HG03565 (cell line): ENCODE measurements at regions not wholly inside any gene's neighbourhood (a gene's known extent, or its start where the extent isn't known, plus 50 kb on each side); places are given as distances from the start of the nearest gene placed in this dataset.
A peak's percentile ranks its signal among the peaks of the same experiment; 100 is the strongest.
"Not testable (repeated sequence)": the region's sequence is repeated elsewhere in the genome, so short reads cannot be mapped to it uniquely, and the experiment has no call there.

Experiments
- ATAC-seq: cut with Tn5 transposase; IDR thresholded peaks from one replicate; pipeline ENCODE4 v1.9.1; 2021; ENCODE audit warnings: mild to moderate bottlenecking, moderate library complexity; ENCODE audit not compliant: unreplicated experiment

GRCh38 chr1:222470252-222470805 is 77.6 kb downstream of the HHIPL2 start:
- not testable (repeated sequence) for ATAC-seq

DNA sequence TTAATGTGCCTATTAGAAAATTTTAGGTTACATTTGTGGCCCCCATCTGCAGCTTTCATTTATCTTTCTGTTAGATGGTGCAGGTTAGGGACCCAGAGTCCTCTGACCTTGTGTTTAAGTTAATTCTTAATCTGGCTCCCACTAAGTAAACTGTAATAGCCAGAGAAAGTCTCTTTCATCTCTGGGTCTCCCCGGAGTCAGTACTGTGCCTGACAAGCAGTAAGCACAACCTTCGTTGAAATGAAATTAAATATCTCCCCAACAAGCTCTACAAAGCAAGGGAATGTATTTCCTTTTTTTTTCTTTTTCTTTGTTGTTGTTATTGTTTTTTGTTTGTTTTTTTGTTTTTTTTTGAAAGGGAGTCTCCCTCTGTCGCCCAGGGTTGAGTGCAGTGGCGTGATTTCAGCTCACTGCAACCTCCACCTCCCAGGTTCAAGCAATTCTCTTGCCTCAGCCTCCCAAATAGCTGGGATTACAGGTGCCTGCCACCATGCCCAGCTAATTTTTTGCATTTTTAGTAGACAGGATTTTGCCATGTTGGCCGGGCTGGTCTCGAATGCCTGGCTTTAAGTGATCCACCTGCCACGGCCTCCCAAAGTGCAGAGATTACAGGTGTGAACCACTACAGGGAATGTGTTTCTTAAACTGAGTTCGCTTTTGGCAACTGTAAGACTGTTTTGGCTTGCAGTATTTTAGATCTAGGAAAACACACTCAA is 81.6 kb downstream of the HHIPL2 start:
- ATAC-seq, result no peak

DNA sequence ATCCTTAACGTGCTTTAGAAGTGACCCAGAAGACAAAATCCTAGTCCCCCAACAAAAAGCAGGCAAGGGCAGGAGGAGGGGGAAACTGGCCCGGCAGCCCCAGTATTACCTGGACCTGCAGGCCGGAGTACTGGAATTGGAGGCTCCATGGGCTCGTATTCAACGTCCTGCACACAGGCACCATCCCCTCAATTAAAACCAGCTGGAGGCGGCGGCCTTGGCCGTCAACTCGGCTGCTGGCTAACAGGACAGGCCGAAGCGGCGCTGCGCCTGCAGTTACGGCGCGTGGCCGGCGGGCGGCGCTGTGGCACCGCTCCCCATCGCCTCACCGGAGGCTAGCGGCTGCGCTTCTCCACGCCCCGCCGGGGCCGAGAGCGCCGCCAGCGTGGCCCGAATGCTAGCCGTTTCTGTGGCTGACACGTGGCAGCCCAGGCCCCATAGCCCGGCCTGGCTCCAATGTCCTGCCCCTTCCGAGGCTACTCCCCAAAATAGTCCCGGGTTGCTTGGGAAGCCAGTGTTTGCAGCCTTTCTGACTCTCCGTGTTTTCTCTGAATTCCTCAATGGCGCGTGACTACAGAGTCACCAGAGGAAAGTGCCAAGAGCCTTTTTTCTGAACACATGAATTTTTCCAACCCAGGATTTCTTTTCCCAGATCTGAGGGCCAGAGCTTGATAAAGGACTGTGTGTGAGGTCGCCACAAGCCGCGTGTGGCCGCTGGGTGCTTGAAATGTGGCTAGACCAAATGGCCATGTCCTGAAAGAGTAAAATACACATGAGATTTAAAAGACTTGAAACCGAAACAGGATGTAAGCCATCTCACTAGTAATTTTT is 82.5 kb downstream of the HHIPL2 start:
- ATAC-seq, result peak; percentile 89

- peak; percentile 10 for ATAC-seq
Observed at GRCh38 chr1:222464841-222465210, 83.1 kb downstream of the HHIPL2 start.

- no peak for ATAC-seq
Observed at GRCh38 chr1:222463059-222463730, 84.7 kb downstream of the HHIPL2 start.

GRCh38 chr1:222462601-222463000 is 85.3 kb downstream of the HHIPL2 start:
- no peak for ATAC-seq

- ATAC-seq, result no peak
Observed at GRCh38 chr1:222461941-222462340, 86.0 kb downstream of the HHIPL2 start.

DNA sequence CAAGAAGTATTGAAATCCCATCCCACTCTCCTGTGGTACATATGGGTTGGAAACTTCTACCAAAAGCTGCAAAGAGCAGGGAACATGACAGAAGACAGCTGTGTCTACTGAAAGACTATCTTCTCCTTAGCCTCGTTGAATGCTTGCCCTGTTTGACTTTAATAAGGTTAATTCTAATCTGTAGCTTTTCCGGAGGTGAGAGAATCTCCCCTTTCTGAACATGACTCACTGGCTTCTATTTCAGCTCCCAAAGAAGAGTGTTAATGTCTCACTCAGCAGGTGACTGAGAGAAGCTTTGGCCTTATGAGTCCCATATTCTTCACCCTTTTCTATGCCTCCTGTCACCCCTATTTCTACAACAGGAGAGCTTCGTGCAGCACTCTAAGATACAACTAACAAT is 88.3 kb downstream of the HHIPL2 start:
- no peak for ATAC-seq

DNA sequence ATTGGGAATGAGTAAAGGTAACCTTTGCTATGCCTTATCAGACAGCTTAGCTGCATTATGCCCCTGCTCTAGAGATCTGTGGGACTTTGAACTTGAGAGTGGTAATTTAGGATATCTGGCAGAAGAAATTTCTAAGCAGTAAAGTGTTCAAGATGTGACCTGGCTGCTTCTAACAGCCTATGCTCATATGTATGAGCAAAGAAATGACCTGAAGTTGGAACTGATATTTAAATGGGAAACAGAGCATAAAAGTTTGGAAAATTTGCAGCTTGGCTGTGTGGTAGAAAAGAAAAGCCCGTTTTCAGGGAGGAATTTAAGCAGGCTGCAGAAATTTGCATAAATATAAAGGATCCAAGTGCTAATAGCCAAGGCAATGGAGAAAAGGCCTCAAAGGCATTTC is 90.4 kb downstream of the HHIPL2 start:
- ATAC-seq, result no peak

GRCh38 chr1:222457084-222457483 is 90.8 kb downstream of the HHIPL2 start:
- no peak for ATAC-seq

GRCh38 chr1:222455188-222455879 is 92.6 kb downstream of the HHIPL2 start:
- peak; percentile 95 for ATAC-seq

- no peak for ATAC-seq
Observed at GRCh38 chr1:222454782-222455181, 93.1 kb downstream of the HHIPL2 start.

- no peak for ATAC-seq
Observed at GRCh38 chr1:222454186-222454585, 93.7 kb downstream of the HHIPL2 start.

GRCh38 chr1:222452031-222452430 is 95.9 kb downstream of the HHIPL2 start:
- ATAC-seq, result no peak

DNA sequence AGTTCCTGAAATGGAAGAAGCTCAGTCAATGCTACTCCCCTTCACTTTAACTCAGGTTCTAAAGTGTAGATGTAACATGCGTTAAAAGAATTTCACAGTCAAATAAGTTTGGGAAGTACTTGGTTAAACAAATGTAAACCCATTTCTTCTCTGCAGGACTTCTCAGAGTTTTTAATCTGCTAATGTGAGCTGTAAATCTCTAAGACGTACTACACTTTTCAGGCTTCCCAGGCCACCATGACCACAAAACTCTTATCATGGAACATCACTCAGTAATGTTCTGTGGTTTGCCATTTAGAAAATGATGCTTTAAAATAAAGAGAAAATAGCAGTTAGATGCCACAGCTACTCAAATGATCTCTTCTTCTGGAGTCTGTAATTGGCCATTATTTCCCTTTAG is 104.3 kb downstream of the HHIPL2 start:
- no peak for ATAC-seq

GRCh38 chr1:222441066-222441465 is 106.8 kb downstream of the HHIPL2 start:
- no peak for ATAC-seq

GRCh38 chr1:222424826-222425225 is 123.1 kb downstream of the HHIPL2 start:
- ATAC-seq, result no peak

GRCh38 chr1:222421380-222421779 is 126.5 kb downstream of the HHIPL2 start:
- ATAC-seq, result no peak

DNA sequence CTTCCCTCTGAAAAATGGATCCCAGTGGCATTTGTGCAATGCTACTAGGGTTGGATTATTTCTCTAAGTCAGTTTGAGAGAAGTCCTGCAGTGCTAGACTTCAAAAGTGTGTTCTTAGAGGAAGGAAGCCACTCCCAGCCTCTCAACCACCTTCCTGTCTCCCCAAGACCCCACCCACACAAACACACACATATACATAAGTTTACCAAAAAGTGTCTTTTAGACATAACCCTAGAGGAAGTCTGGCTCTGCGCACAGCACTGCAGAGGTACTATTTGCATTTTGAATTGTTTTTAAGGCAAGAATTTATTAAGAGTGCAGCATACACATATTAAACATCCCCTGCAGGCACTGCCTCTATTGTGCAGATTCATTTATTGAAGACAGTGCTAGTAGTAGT is 127.3 kb downstream of the HHIPL2 start:
- no peak for ATAC-seq

GRCh38 chr1:222418654-222419053 is 129.2 kb downstream of the HHIPL2 start:
- no peak for ATAC-seq

- no peak for ATAC-seq
Observed at GRCh38 chr1:222417264-222417663, 130.6 kb downstream of the HHIPL2 start.
